Mesothelial cell of epicardium (in vitro differentiated cells): ENCODE measurements at regions not wholly inside any gene's neighbourhood (a gene's known extent, or its start where the extent isn't known, plus 50 kb on each side); places are given as distances from the start of the nearest gene placed in this dataset.
"Not testable (repeated sequence)": the region's sequence is repeated elsewhere in the genome, so short reads cannot be mapped to it uniquely, and the experiment has no call there.

Experiments used
- DNase-seq, 2 experiments: peaks; one replicate each; pipeline ENCODE4 v3.0.0; 2021; ENCODE audit warnings: low spot score in 2 of 2; ENCODE audit not compliant: unreplicated experiment in 2 of 2
- H3K27ac Mint-ChIP-seq: 2 replicates; pipeline ENCODE4 v1.8.0; 2021; ENCODE audit warnings: mixed read lengths
- H3K27me3 Mint-ChIP-seq: 2 replicates; pipeline ENCODE4 v1.8.0; 2021; ENCODE audit warnings: low read depth, mixed read lengths
- H3K36me3 Mint-ChIP-seq: 2 replicates; pipeline ENCODE4 v1.8.0; 2021; ENCODE audit warnings: mixed read lengths
- H3K4me1 Mint-ChIP-seq: 2 replicates; pipeline ENCODE4 v1.8.0; 2021; ENCODE audit warnings: mixed read lengths
- H3K4me3 Mint-ChIP-seq: 2 replicates; pipeline ENCODE4 v1.8.0; 2021; ENCODE audit warnings: mild to moderate bottlenecking, moderate library complexity, mixed read lengths
- H3K9me3 Mint-ChIP-seq: 2 replicates; pipeline ENCODE4 v1.8.0; 2021; ENCODE audit warnings: mixed read lengths
- CTCF ChIP-seq: fragments of 200-600 bp; sonication (generic); IDR thresholded peaks from one replicate; pipeline ENCODE4 v1.5.0; 2021; ENCODE audit warnings: antibody characterized with exemption; ENCODE audit not compliant: unreplicated experiment

GRCh38 chr1:55774446-55774845 is 559.3 kb upstream of the USP24 start:
- Mint-ChIP-seq H3K27ac (no peak overlapping the region), H3K4me1 (no peaks in the 10 kb centered on the region), H3K36me3 (no peaks in the 10 kb centered on the region), H3K9me3 (peaks cover 12% of the 10 kb centered on the region), H3K4me3 (no peak overlapping the region), H3K27me3 (no peaks in the 10 kb centered on the region)
- no peak for DNase-seq
- TF ChIP-seq CTCF = no peak

- TF ChIP-seq CTCF = no peak
- DNase-seq = no peak
- no peaks in the 10 kb centered on the region for H3K27me3 Mint-ChIP-seq
- H3K4me3 Mint-ChIP-seq = no peak overlapping the region
- H3K9me3 Mint-ChIP-seq = peaks cover 11% of the 10 kb centered on the region
- H3K4me1 Mint-ChIP-seq = no peaks in the 10 kb centered on the region
- H3K27ac Mint-ChIP-seq = no peak overlapping the region
- H3K36me3 Mint-ChIP-seq = no peaks in the 10 kb centered on the region
These were observed 558.2 kb upstream of the USP24 start for GRCh38 chr1:55773211-55773940.

- DNase-seq = no peak
- no peak for TF ChIP-seq CTCF
- no peak overlapping the region for H3K27ac Mint-ChIP-seq
These were observed 553.3 kb upstream of the USP24 start for GRCh38 chr1:55768327-55768952.

GRCh38 chr1:55767171-55767570 is 552.0 kb upstream of the USP24 start:
- Mint-ChIP-seq H3K27me3 (no peaks in the 10 kb centered on the region), H3K4me1 (no peaks in the 10 kb centered on the region)
- TF ChIP-seq CTCF = no peak

More at GRCh38 chr1:55768327-55768952, 553.3 kb upstream of the USP24 start:
- Mint-ChIP-seq H3K4me1 (no peaks in the 10 kb centered on the region), H3K36me3 (no peaks in the 10 kb centered on the region), H3K9me3 (peaks cover 7% of the 10 kb centered on the region), H3K27me3 (no peaks in the 10 kb centered on the region), H3K4me3 (no peak overlapping the region)

GRCh38 chr1:55765505-55765904 is 550.3 kb upstream of the USP24 start:
- H3K4me1 Mint-ChIP-seq, H3K36me3 Mint-ChIP-seq, H3K27me3 Mint-ChIP-seq, H3K27ac Mint-ChIP-seq, DNase-seq, H3K4me3 Mint-ChIP-seq: not testable (repeated sequence)
- H3K9me3 Mint-ChIP-seq = peaks cover 29% of the 10 kb centered on the region

More at GRCh38 chr1:55767171-55767570, 552.0 kb upstream of the USP24 start:
- Mint-ChIP-seq H3K4me3 (no peak overlapping the region), H3K9me3 (peaks cover 20% of the 10 kb centered on the region), H3K36me3 (peaks cover 2% of the 10 kb centered on the region), H3K27ac (no peak overlapping the region)
- DNase-seq = no peak

- no peak for DNase-seq
- Mint-ChIP-seq H3K27me3 (no peaks in the 10 kb centered on the region), H3K27ac (no peak overlapping the region), H3K4me3 (no peak overlapping the region), H3K9me3 (peaks cover 28% of the 10 kb centered on the region), H3K36me3 (peaks cover 13% of the 10 kb centered on the region), H3K4me1 (peaks cover 16% of the 10 kb centered on the region)
- TF ChIP-seq CTCF = no peak
These were observed 536.6 kb upstream of the USP24 start for GRCh38 chr1:55751776-55752175.
